IMR-90 (cell line): ENCODE measurements at regions not wholly inside any gene's neighbourhood (a gene's known extent, or its start where the extent isn't known, plus 50 kb on each side); places are given as distances from the start of the nearest gene placed in this dataset.

Source experiments
- ATAC-seq: fragments of 200-7000 bp; cut with Tn5 transposase; 2 replicates; pipeline ENCODE4 v1.9.1; 2020; ENCODE audit warnings: low read depth, mild to moderate bottlenecking, moderate library complexity
- BruUV-seq: library from RNA; stranded (reverse); fragments of 400-500 nt; replicated peaks from 2 replicates; lab custom pipeline; 2021; lab: Mats Ljungman, UMichigan
- CTCF ChIA-PET: fragments of 300-600 bp; formaldehyde crosslinking; extraction: SDS; loops from one replicate; lab custom pipeline; 2021; ENCODE audit warnings: antibody characterized with exemption; lab: Yijun Ruan, JAX
- POLR2A ChIA-PET: fragments of 300-600 bp; sonication (Branson Sonifier 250); formaldehyde crosslinking; loops from one replicate; lab custom pipeline; 2022; ENCODE audit warnings: antibody characterized with exemption; ENCODE audit not compliant: unreplicated experiment; lab: Charles Lee
- DNase-seq: peaks from one replicate; pipeline ENCODE4 v3.0.0; 2013
- H2AFZ ChIP-seq: replicated peaks from 2 replicates; pipeline ENCODE3; 2013; ENCODE audit warnings: low read length, mild to moderate bottlenecking; ENCODE audit not compliant: poor library complexity
- H2AK5ac ChIP-seq: 2 replicates; pipeline ENCODE4 v1.6.1; 2013; ENCODE audit warnings: low read depth, low read length, inconsistent platforms
- H2AK9ac ChIP-seq: replicated peaks from 2 replicates; pipeline ENCODE3; 2013; ENCODE audit warnings: mild to moderate bottlenecking, low read depth, low read length, moderate library complexity; ENCODE audit not compliant: poor library complexity
- H2BK120ac ChIP-seq: 2 replicates; pipeline ENCODE4 v1.6.1; 2013; ENCODE audit warnings: low read depth, low read length, inconsistent platforms
- H2BK15ac ChIP-seq: 3 replicates; pipeline ENCODE4 v1.6.1; 2013; ENCODE audit warnings: low read depth, low read length, inconsistent platforms
- H2BK20ac ChIP-seq: 2 replicates; pipeline ENCODE4 v1.6.1; 2013; ENCODE audit warnings: low read depth, mild to moderate bottlenecking, inconsistent platforms, low read length, moderate library complexity
- H2BK5ac ChIP-seq: 2 replicates; pipeline ENCODE4 v1.6.1; 2013; ENCODE audit warnings: mild to moderate bottlenecking, low read depth, low read length, inconsistent platforms; ENCODE audit not compliant: poor library complexity, severe bottlenecking
- H3K14ac ChIP-seq: replicated peaks from 2 replicates; pipeline ENCODE4 v1.6.1; 2013; ENCODE audit warnings: low read depth, low read length, inconsistent platforms
- H3K18ac ChIP-seq: 2 replicates; pipeline ENCODE4 v1.6.1; 2013; ENCODE audit warnings: low read depth, low read length, control low read depth
- H3K23ac ChIP-seq: 2 replicates; pipeline ENCODE4 v1.6.1; 2013; ENCODE audit warnings: low read depth, low read length, inconsistent platforms
- H3K27ac ChIP-seq: 2 replicates; pipeline ENCODE4 v1.5.1; 2013; ENCODE audit warnings: mild to moderate bottlenecking, control low read depth, low read length; ENCODE audit not compliant: insufficient read depth
- H3K27me3 ChIP-seq: 2 replicates; pipeline ENCODE4 v1.6.1; 2013; ENCODE audit warnings: low read length; ENCODE audit not compliant: control insufficient read depth, insufficient read depth
- H3K36me3 ChIP-seq: 2 replicates; pipeline ENCODE4 v1.6.1; 2013; ENCODE audit warnings: low read length, mixed read lengths; ENCODE audit not compliant: control insufficient read depth, insufficient read depth
- H3K4ac ChIP-seq: 2 replicates; pipeline ENCODE4 v1.6.1; 2013; ENCODE audit warnings: low read depth, low read length, inconsistent platforms
- H3K4me1 ChIP-seq: 2 replicates; pipeline ENCODE4 v1.6.1; 2013; ENCODE audit warnings: low read length, mixed read lengths; ENCODE audit not compliant: control insufficient read depth, insufficient read depth
- H3K4me2 ChIP-seq: 2 replicates; pipeline ENCODE4 v1.6.1; 2013; ENCODE audit warnings: low read depth, mild to moderate bottlenecking, control low read depth, low read length, moderate library complexity
- H3K4me3 ChIP-seq: 2 replicates; pipeline ENCODE4 v1.5.1; 2013; ENCODE audit warnings: low read depth, mild to moderate bottlenecking, control low read depth, low read length, moderate library complexity; ENCODE audit not compliant: insufficient read depth
- H3K56ac ChIP-seq: 2 replicates; pipeline ENCODE4 v1.6.1; 2013; ENCODE audit warnings: low read length, inconsistent platforms; ENCODE audit not compliant: insufficient read depth; ENCODE audit errors: extremely low read depth
- H3K79me1 ChIP-seq, 2 experiments: 2 replicates each; pipeline ENCODE4 v1.6.1; 2013; ENCODE audit warnings: low read length in 2 of 2, inconsistent platforms in 1 of 2, low read depth in 1 of 2
- H3K9ac ChIP-seq: 2 replicates; pipeline ENCODE4 v1.6.1; 2013; ENCODE audit warnings: low read depth, low read length, control low read depth
- H3K9me1 ChIP-seq: 2 replicates; pipeline ENCODE4 v1.6.1; 2013; ENCODE audit warnings: low read length, inconsistent platforms; ENCODE audit not compliant: insufficient read depth
- H3K9me3 ChIP-seq: 2 replicates; pipeline ENCODE4 v1.6.1; 2013; ENCODE audit warnings: low read length; ENCODE audit not compliant: control insufficient read depth, insufficient read depth
- H4K20me1 ChIP-seq: 2 replicates; pipeline ENCODE4 v1.6.1; 2013; ENCODE audit warnings: low read length, inconsistent platforms; ENCODE audit not compliant: insufficient read depth
- H4K5ac ChIP-seq: 2 replicates; pipeline ENCODE4 v1.6.1; 2013; ENCODE audit warnings: mild to moderate bottlenecking, low read depth, low read length, control low read depth
- H4K8ac ChIP-seq, 2 experiments: 2 replicates each; pipeline ENCODE4 v1.6.1; 2013; ENCODE audit warnings: low read depth in 2 of 2, low read length in 2 of 2, control low read depth in 1 of 2, inconsistent platforms in 1 of 2
- H4K91ac ChIP-seq: 2 replicates; pipeline ENCODE4 v1.6.1; 2013; ENCODE audit warnings: low read depth, low read length, inconsistent platforms; ENCODE audit not compliant: insufficient read depth
- BHLHE40 ChIP-seq: fragments of 150-350 bp; IDR thresholded peaks from 2 replicates; pipeline ENCODE4 v1.6.1; 2016; ENCODE audit warnings: mild to moderate bottlenecking, low read depth, low read length
- CEBPB ChIP-seq: IDR thresholded peaks from 2 replicates; pipeline ENCODE4 v1.6.1; 2012; ENCODE audit warnings: low read depth, low read length, improper control_type of control experiment
- CHD1 ChIP-seq: IDR thresholded peaks from 2 replicates; pipeline ENCODE4 v1.6.1; 2012; ENCODE audit warnings: low read depth, low read length, improper control_type of control experiment
- CTCF ChIP-seq: conservative IDR thresholded peaks from 2 replicates; pipeline ENCODE4 v1.5.1; 2012; ENCODE audit warnings: mild to moderate bottlenecking, low read depth, low read length, improper control_type of control experiment
- ELK1 ChIP-seq: fragments of 150-350 bp; IDR thresholded peaks from 2 replicates; pipeline ENCODE4 v1.6.1; 2016; ENCODE audit warnings: low read depth, mild to moderate bottlenecking, low read length, moderate library complexity, borderline replicate concordance
- FOS ChIP-seq: fragments of 150-350 bp; IDR thresholded peaks from 2 replicates; pipeline ENCODE4 v1.6.1; 2016; ENCODE audit warnings: low read depth, low read length
- MAFK ChIP-seq: IDR thresholded peaks from 2 replicates; pipeline ENCODE4 v1.6.1; 2012; ENCODE audit warnings: low read depth, low read length, improper control_type of control experiment
- MXI1 ChIP-seq: IDR thresholded peaks from 2 replicates; pipeline ENCODE4 v1.6.1; 2012; ENCODE audit warnings: low read depth, mild to moderate bottlenecking, low read length, moderate library complexity, borderline replicate concordance
- NFE2L2 ChIP-seq: fragments of 150-350 bp; IDR thresholded peaks from 2 replicates; pipeline ENCODE4 v1.6.1; 2016; ENCODE audit warnings: low read depth, mild to moderate bottlenecking, low read length
- POLR2A ChIP-seq: IDR thresholded peaks from 2 replicates; pipeline ENCODE4 v1.6.1; 2012; ENCODE audit warnings: mild to moderate bottlenecking, low read depth, low read length
- RAD21 ChIP-seq: IDR thresholded peaks from 2 replicates; pipeline ENCODE4 v1.6.1; 2012; ENCODE audit warnings: low read length, improper control_type of control experiment
- RCOR1 ChIP-seq: IDR thresholded peaks from 2 replicates; pipeline ENCODE4 v1.6.1; 2012; ENCODE audit warnings: mild to moderate bottlenecking, low read length, improper control_type of control experiment; ENCODE audit not compliant: insufficient replicate concordance
- RFX5 ChIP-seq: IDR thresholded peaks from 2 replicates; pipeline ENCODE4 v1.8.0; 2012; ENCODE audit warnings: low read depth, mild to moderate bottlenecking, low read length, moderate library complexity
- SMC3 ChIP-seq: fragments of 150-350 bp; IDR thresholded peaks from 2 replicates; pipeline ENCODE4 v1.6.1; 2016; ENCODE audit warnings: low read depth, mild to moderate bottlenecking, antibody characterized with exemption, low read length, moderate library complexity
- USF2 ChIP-seq: fragments of 150-350 bp; IDR thresholded peaks from 2 replicates; pipeline ENCODE4 v1.6.1; 2017; ENCODE audit warnings: mild to moderate bottlenecking, antibody characterized with exemption, low read length, low read depth
- WGBS, 2 experiments: methylation state at CpG; one replicate each; pipeline versions ENCODE4 v1.1.5 to v1.1.7; 2013; ENCODE audit warnings: missing lambda C conversion rate in 2 of 2; ENCODE audit not compliant: insufficient read length in 1 of 2; ENCODE audit errors: extremely low coverage in 2 of 2; 5-methylcytosine and 5-hydroxymethylcytosine counted together
- dilution Hi-C: fragments of 300-500 bp; cut with HindIII; formaldehyde crosslinking; loops from one replicate; pipeline ENCODE4 v1.14.3; 2018; ENCODE audit warnings: low sequenced_read_pairs; ENCODE audit not compliant: unreplicated experiment
- in situ Hi-C: fragments of 300-500 bp; cut with MboI; formaldehyde crosslinking; loops from 3 replicates; pipeline ENCODE4 v1.14.3; 2019; ENCODE audit warnings: low sequenced_read_pairs, inconsistent platforms, mixed read lengths
- intact Hi-C: fragments of 100-400 bp; cut with micrococcal nuclease; formaldehyde crosslinking; loops from 2 replicates; pipeline ENCODE4 v1.10.0; 2022

- Histone ChIP-seq H3K79me1 (no peaks in the 10 kb centered on the region), H2AK9ac (peak overlapping the region; percentile 4), H2BK5ac (peak overlapping the region; percentile 92), H3K9me1 (peaks cover 6% of the 10 kb centered on the region; the same call in 1 of the 2 replicates), H3K36me3 (no peaks in the 10 kb centered on the region), H2AK5ac (peak overlapping the region; percentile 32; the same call in 1 of the 2 replicates), H3K4me3 (no peak overlapping the region), H3K4me1 (peaks cover 15% of the 10 kb centered on the region), H3K9ac (no peak overlapping the region), H3K27ac (peak overlapping the region; percentile 39; the same call in 1 of the 2 replicates), H3K23ac (peak overlapping the region; percentile 18; the same call in 1 of the 2 replicates), H2AFZ (peak overlapping the region; percentile 52), H3K18ac (peak overlapping the region; percentile 99), H4K91ac (peak overlapping the region; percentile 85), H2BK15ac (peak overlapping the region; percentile 73; the same call in 2 of the 3 replicates), H4K8ac (peak overlapping the region; percentile 76 to 93), H3K4me2 (no peak overlapping the region), H3K56ac (peak overlapping the region; percentile 85), H3K9me3 (no peaks in the 10 kb centered on the region), H2BK20ac (peak overlapping the region; percentile 96), H3K14ac (no peak overlapping the region; the same call in 1 of the 2 replicates), H3K27me3 (no peaks in the 10 kb centered on the region), H4K20me1 (no peaks in the 10 kb centered on the region), H3K4ac (peak overlapping the region; percentile 76), H4K5ac (peak overlapping the region; percentile 96), H2BK120ac (peak overlapping the region; percentile 97)
- dilution Hi-C loops (no loop called here), in situ Hi-C loops (loop anchor here (10.0 kb wide), 1 partner anchor 219 kb away; no protein-coding TSS in a partner anchor), intact Hi-C loops (no loop called here)
- DNase-seq (no peak), ATAC-seq (no peak)
- ChIA-PET CTCF (interaction anchor here (0.6 kb wide), 1 partner anchor 16 kb away, joined by 3 read pairs; no protein-coding TSS in a partner anchor), POLR2A (no interaction called here)
- BruUV-seq: no TSS peak
- TF ChIP-seq ELK1 (no peak), RFX5 (no peak), NFE2L2 (no peak), MXI1 (no peak), RCOR1 (no peak), USF2 (no peak), CTCF (no peak), FOS (no peak), SMC3 (no peak), CHD1 (no peak), BHLHE40 (no peak), RAD21 (no peak), MAFK (no peak), POLR2A (no peak), CEBPB (no peak)
- 63% methylated on average over 4 of the region's 9 CpGs; no CpG with 5 or more reads in 1 of the 2 experiments for WGBS, 2 experiments
These were observed 347.2 kb upstream of the WWC1 start for GRCh38 chr5:167944121-167944852.
